PC-9 (cell line): ENCODE measurements at regions not wholly inside any gene's neighbourhood (a gene's known extent, or its start where the extent isn't known, plus 50 kb on each side); places are given as distances from the start of the nearest gene placed in this dataset.

ENCODE experiments used
- CTCF ChIP-seq: fragments of 200-600 bp; sonication (generic); conservative IDR thresholded peaks from 2 replicates; pipeline ENCODE4 v1.6.1; 2017; ENCODE audit warnings: mixed run types, antibody characterized with exemption, mild to moderate bottlenecking, moderate library complexity
- EZH2 ChIP-seq: fragments of 200-600 bp; sonication (generic); IDR thresholded peaks from 2 replicates; pipeline ENCODE4 v1.8.0; 2017; ENCODE audit warnings: antibody characterized with exemption, low read depth

DNA sequence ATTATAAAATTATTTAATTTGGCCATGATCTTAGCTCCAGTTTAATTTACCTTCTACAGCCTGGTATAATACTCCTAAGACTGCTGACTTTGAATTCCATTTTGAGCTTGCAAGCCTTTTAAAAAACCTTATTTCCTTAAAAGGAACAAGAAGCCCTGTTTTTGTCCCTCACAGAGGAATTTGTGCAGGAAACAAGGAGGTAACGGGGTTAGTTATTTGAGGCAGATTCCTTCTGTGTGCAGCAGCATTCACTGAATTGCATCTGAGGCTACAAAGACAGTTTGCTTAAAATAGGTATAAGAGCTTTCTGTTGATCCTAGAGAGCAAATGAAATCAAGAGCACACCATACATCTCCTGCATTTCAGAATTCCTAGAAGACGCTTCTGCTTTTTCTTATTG lies 403.3 kb upstream of the PRICKLE1 start:
- TF ChIP-seq CTCF (no peak), EZH2 (no peak)
